Transverse colon (tissue), 4 donors: ENCODE measurements at regions not wholly inside any gene's neighbourhood (a gene's known extent, or its start where the extent isn't known, plus 50 kb on each side); places are given as distances from the start of the nearest gene placed in this dataset.

Experiments
- DNase-seq: peaks from one replicate; pipeline ENCODE4 v3.0.0-alpha.2; 2019
- H3K27ac ChIP-seq, 4 donors: fragments of 200-600 bp; sonication (generic); 2 replicates each; pipeline ENCODE4 v1.5.1; 2016 to 2018; ENCODE audit warnings: inconsistent platforms in 4 of 4
- H3K27me3 ChIP-seq: fragments of 200-600 bp; sonication (generic); 2 replicates; pipeline ENCODE4 v1.5.1; 2017; ENCODE audit warnings: inconsistent platforms
- H3K36me3 ChIP-seq, 4 donors: fragments of 200-600 bp; sonication (generic); 2 replicates each; pipeline ENCODE4 v1.5.1; 2017 to 2019; ENCODE audit warnings: inconsistent platforms in 4 of 4
- H3K4me1 ChIP-seq, 4 donors: fragments of 200-600 bp; sonication (generic); 2 replicates each; pipeline ENCODE4 v1.5.1; 2017 to 2020; ENCODE audit warnings: inconsistent platforms in 4 of 4
- H3K4me3 ChIP-seq, 4 donors: fragments of 200-600 bp; sonication (generic); 1 replicate in 1 of 4; 2 replicates in 3 of 4; pipeline versions ENCODE4 v1.5.1 to v1.6.1; 2017 to 2019; ENCODE audit warnings: inconsistent platforms in 4 of 4
- H3K9me3 ChIP-seq, 2 donors: fragments of 200-600 bp; sonication (generic); 2 replicates each; pipeline ENCODE4 v1.5.1; 2017 to 2019; ENCODE audit warnings: inconsistent platforms in 2 of 2
- CTCF ChIP-seq, 5 experiments: fragments of 200-600 bp in 3 of 5; fragments of 450-650 bp in 2 of 5; sonication (generic) in 3 of 5; IDR thresholded peaks; 1 replicate in 2 of 5; 2 replicates in 3 of 5; pipeline ENCODE4 v1.5.1; 2016 to 2017; ENCODE audit warnings: antibody characterized with exemption in 5 of 5, inconsistent platforms in 3 of 5, mild to moderate bottlenecking in 2 of 5, moderate library complexity in 1 of 5
- EP300 ChIP-seq: sonication (generic); formaldehyde crosslinking; IDR thresholded peaks from one replicate; pipeline ENCODE4 v1.6.1; 2017; ENCODE audit warnings: antibody characterized with exemption, low read depth
- POLR2A ChIP-seq: fragments of 450-650 bp; IDR thresholded peaks from one replicate; pipeline ENCODE4 v1.6.1; 2016; ENCODE audit warnings: antibody characterized with exemption, mild to moderate bottlenecking, moderate library complexity
- POLR2AphosphoS5 ChIP-seq, 3 donors: sonication (generic); formaldehyde crosslinking; IDR thresholded peaks; one replicate each; pipeline ENCODE4 v1.6.1; 2016; ENCODE audit warnings: antibody characterized with exemption in 3 of 3
- WGBS, 2 donors: methylation state at CpG; one replicate each; pipeline ENCODE4 v1.1.5; 2018; ENCODE audit warnings: low coverage in 1 of 2; 5-methylcytosine and 5-hydroxymethylcytosine counted together
- in situ Hi-C, 4 donors: fragments of 200-750 bp; cut with MboI; loops; one replicate each; pipeline versions ENCODE4 v1.15.0 to v1.15.1; 2017; ENCODE audit warnings: low sequenced_read_pairs in 3 of 4, low pct_ligation_motif_present in 1 of 4, low pct_unique_long_range_greater_than_20kb in 1 of 4
- intact Hi-C: fragments of 100-400 bp; cut with DNase I; formaldehyde crosslinking; loops from one replicate; pipeline ENCODE4 v1.15.1; 2023; ENCODE audit warnings: low total_unique reads

DNA sequence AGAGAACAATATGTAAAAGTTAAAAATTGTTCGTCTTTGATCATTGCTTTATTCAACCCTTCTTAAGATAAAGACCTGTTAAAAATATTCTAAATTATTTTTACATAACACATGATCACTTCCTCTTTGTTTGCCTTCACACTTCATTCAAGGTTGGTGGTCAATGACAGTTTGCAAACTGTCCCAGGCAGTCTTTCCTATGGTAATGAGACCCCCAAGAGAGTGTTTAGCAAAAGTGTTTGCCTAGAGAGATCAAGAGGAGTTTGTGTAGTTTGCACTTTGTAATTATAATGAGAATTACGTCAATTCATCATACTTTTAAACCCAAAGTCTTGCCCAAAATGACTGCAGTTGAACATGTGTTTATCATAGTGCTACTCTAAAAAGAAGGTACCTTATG, 77.2 kb upstream of the ABCA12 start:
- Histone ChIP-seq H3K27me3 (no peaks in the 10 kb centered on the region), H3K27ac (no peak overlapping the region), H3K9me3 (no peaks in the 10 kb centered on the region), H3K4me3 (no peak overlapping the region), H3K36me3 (no peaks in the 10 kb centered on the region), H3K4me1 (no peaks in the 10 kb centered on the region)
- 28 to 48% methylated on average over 2 of the region's 2 CpGs for WGBS, 2 donors
- TF ChIP-seq EP300 (no peak), POLR2A (no peak), POLR2AphosphoS5 (IDR thresholded peaks at IDR 0.05) (no peak), CTCF (IDR thresholded peaks at IDR 0.05) (no peak)
- in situ Hi-C loops (no loop called here), intact Hi-C loops (no loop called here)
- no peak for DNase-seq

DNA sequence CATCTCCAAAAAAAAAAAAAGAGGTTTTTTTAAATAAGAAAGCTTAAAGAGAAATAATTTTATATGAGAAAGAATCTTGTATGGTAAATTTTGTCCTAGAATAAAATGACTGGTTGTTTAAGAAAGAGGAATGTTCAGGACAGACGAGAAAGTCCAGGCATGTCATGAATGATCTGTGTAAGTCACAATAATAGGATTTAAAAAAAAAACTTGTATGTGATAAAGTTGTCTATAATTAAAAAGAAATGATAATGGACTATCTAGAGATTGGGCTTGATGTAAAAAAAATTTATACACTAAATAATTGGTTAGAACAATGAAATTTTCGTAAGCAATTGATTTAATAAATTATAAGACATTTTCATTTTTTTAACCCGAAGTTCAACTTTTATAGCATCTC, 71.7 kb upstream of the ABCA12 start:
- Histone ChIP-seq H3K4me1 (no peaks in the 10 kb centered on the region), H3K36me3 (no peaks in the 10 kb centered on the region), H3K4me3 (no peak overlapping the region), H3K9me3 (no peaks in the 10 kb centered on the region), H3K27me3 (no peaks in the 10 kb centered on the region), H3K27ac (no peak overlapping the region)
- intact Hi-C loops (no loop called here), in situ Hi-C loops (no loop called here)
- DNase-seq: no peak
- WGBS, 2 donors: 47 to 53% methylated on average over 3 of the region's 3 CpGs
- TF ChIP-seq POLR2A (no peak), EP300 (no peak), CTCF (IDR thresholded peaks at IDR 0.05) (no peak), POLR2AphosphoS5 (IDR thresholded peaks at IDR 0.05) (no peak)

- no peaks in the 10 kb centered on the region for H3K9me3 ChIP-seq
- 91% methylated on average over 24 of the region's 27 CpGs; no CpG with 5 or more reads in 1 of the 2 donors for WGBS, 2 donors
- no peak overlapping the region for H3K27ac ChIP-seq
- TF ChIP-seq POLR2AphosphoS5 (IDR thresholded peaks at IDR 0.05) (no peak), CTCF (IDR thresholded peaks at IDR 0.05) (no peak), POLR2A (no peak), EP300 (no peak)
- no peaks in the 10 kb centered on the region for H3K4me1 ChIP-seq
- intact Hi-C loops: no loop called here
- H3K4me3 ChIP-seq: no peak overlapping the region
- H3K27me3 ChIP-seq: no peaks in the 10 kb centered on the region
- in situ Hi-C loops: no loop called here
- H3K36me3 ChIP-seq: no peaks in the 10 kb centered on the region
- DNase-seq: no peak
These were observed 69.5 kb upstream of the ABCA12 start for GRCh38 chr2:215207791-215208367.

- H3K27me3 ChIP-seq: no peaks in the 10 kb centered on the region
- no peak for DNase-seq
- in situ Hi-C loops: no loop called here
- no peaks in the 10 kb centered on the region for H3K9me3 ChIP-seq
- H3K36me3 ChIP-seq: no peaks in the 10 kb centered on the region
- intact Hi-C loops: no loop called here
- H3K4me1 ChIP-seq: no peaks in the 10 kb centered on the region
- H3K27ac ChIP-seq: no peak overlapping the region
- TF ChIP-seq POLR2A: no peak
- TF ChIP-seq CTCF (IDR thresholded peaks at IDR 0.05): no peak
- no peak for TF ChIP-seq POLR2AphosphoS5 (IDR thresholded peaks at IDR 0.05)
- TF ChIP-seq EP300: no peak
- H3K4me3 ChIP-seq: no peak overlapping the region
These were observed 68.6 kb upstream of the ABCA12 start for GRCh38 chr2:215207041-215207440.
